HG03175 (cell line): ENCODE measurements at regions not wholly inside any gene's neighbourhood (a gene's known extent, or its start where the extent isn't known, plus 50 kb on each side); places are given as distances from the start of the nearest gene placed in this dataset.

Source experiments
- ATAC-seq: cut with Tn5 transposase; IDR thresholded peaks from one replicate; pipeline ENCODE4 v1.9.1; 2021; ENCODE audit warnings: mild to moderate bottlenecking, moderate library complexity; ENCODE audit not compliant: unreplicated experiment

DNA sequence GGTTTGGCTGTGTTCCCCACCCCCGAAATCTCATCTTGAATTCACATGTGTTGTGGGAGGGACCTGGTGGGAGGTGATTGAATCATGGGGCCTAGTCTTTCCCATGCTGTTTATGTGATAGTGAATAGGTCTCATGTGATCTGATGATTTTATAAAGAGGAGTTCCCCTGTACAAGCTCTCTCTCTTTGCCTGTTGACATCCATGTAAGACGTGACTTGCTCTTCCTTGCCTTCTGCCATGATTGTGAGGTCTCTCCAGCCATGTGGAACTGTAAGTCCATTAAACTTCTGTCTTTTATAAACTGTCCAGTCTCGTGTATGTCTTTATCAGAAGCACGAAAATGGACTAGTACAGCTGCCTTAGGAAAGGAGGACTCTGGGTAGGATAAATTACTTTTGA lies 976.7 kb downstream of the MCTP2 start:
- ATAC-seq = no peak

DNA sequence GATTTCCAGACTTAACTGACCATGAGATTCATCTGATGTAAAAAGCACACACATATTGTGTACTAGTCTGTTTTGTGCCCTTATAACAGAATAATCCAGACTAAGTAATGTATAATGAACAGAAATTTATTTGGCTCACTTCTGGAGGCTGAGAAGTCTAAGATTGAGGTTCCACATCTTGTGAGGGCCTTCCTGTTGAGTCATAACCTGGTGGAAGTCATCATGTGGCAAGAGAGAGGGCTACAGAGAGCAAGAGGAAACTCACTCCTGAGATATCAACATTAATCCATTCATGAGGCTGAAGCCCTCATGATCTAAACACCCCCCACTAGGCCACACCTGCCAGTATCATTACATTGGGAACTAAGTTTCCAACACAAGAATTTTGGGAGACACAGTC lies 977.6 kb downstream of the MCTP2 start:
- no peak for ATAC-seq

DNA sequence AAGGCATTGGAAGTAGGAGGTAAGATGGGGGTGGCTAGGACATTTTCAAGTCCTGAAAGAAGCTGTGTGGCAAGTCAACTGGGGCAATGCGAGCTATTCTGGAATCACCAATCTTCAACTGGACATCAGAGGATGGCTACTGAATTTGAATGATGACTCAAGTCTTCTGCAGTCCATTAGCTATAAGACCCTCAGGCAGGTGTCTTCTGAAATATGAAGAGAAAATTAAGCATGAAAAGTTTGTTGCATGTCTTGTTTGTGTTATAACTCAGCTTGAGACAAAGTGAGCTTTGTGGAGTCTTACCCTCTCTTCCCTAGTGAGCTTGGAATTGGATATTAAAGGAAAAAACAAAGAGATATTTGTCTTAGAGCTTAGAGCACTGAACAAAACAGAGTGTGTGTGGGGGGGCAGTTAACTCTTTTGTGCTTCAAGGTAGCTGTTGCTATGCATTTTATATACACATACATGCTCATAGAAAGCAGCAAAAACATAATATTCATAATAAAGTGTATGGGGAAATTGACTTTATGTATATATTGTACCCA lies 979.1 kb downstream of the MCTP2 start:
- ATAC-seq = no peak

DNA sequence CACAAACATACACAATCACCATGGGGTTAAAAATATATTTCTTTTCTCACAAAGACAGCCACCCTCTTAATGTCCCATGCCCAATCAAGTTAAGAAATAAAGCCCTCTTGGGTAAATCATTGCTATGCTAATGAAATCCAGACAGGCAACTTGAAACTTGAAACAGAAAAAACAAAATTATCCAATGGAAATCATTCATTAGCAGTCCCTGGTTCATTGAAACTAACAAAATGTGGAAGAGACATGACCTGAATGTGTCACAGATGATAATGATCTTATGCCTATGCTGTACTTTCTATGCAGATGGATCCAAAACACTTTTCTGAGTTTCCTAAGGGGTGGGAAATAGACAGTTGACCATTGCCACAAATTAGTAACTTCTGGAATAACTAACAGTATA lies 983.7 kb downstream of the MCTP2 start:
- no peak for ATAC-seq

DNA sequence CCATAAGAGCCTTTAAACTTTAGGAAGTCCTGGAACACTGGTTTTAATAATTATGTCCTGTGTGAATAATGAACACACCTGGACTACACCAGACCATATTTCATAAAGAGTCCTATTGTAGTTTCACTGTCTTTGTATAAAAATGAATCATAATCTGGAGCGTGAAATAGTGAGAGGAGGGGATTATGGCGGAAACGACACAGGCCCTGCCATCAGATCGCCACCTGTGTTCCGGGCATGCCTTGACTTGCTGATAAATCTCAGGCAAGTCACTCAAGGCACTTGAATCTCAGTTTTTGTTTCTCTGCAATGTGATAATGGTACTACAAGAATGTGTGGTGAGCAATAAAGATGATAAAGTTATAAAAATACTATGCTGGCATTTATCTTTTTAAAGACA lies 995.5 kb downstream of the MCTP2 start:
- ATAC-seq = no peak

DNA sequence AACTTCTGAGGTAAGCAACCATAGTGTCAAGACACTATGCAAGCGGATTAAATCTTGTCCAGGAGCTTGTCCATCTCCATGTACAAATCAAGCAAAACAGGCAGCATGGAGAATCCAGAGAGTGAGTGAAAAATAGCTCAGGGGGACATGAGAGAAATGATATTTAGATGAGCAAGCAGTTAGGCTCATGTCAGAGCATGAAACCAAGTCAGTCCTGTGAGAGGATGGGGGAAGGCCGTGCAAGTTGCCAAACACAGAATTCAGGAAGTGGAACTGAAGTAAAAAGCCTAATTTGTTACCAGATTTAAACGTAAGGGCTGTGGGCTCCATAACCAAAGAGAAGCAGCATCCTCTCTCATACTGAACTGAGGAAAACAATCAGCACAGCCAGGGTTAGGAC lies 995.9 kb downstream of the MCTP2 start:
- no peak for ATAC-seq

DNA sequence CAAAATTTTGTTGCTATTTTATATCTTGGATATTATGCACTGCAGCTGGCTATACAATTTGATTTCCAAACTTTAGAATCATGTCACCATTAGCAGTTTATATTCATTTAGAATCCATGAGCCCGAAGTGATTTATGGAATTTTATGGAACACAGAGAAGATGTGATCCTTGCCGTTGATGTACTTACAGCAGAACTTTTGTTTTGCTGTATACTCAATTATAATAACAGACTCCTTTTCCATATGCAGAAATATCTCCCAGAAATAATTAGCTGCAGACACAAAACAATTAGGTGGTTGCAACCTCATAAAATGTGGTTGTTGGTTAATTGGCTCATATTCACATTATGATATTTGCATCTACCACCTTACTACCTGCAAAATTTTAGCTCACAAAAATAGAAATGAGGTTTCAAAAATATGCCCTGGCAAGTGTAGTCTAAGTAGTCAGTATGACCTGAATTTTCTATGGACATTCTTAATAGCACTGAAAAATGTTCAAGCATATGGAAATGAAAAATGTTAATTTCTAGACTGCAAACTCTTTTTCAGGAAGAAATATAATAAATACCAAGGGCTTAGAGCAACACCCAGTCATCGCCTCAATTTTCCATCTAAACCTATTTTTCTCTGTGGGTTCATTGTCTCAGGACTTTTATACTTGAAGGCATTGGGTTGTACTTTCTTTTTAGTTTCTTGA lies 997.6 kb downstream of the MCTP2 start:
- ATAC-seq = no peak

DNA sequence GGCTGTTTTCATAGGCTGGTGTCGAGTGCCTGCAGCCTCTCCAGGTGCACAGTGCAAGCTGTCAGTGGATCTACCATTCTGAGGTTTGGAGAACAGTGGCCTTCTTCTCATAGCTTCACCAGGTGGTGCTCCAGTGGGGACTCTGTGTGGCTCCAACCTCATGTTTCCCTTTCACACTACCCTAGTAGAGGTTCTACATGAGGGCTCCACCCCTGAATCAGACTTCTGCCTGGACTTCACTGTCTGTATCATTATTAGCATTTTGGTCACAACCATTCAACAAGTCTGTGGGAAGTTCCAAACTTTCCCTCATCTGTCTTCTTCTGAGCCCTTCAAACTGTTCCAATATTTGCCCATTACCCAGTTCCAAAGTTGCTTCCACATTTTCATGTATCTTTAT lies 1003.7 kb downstream of the MCTP2 start:
- no peak for ATAC-seq

DNA sequence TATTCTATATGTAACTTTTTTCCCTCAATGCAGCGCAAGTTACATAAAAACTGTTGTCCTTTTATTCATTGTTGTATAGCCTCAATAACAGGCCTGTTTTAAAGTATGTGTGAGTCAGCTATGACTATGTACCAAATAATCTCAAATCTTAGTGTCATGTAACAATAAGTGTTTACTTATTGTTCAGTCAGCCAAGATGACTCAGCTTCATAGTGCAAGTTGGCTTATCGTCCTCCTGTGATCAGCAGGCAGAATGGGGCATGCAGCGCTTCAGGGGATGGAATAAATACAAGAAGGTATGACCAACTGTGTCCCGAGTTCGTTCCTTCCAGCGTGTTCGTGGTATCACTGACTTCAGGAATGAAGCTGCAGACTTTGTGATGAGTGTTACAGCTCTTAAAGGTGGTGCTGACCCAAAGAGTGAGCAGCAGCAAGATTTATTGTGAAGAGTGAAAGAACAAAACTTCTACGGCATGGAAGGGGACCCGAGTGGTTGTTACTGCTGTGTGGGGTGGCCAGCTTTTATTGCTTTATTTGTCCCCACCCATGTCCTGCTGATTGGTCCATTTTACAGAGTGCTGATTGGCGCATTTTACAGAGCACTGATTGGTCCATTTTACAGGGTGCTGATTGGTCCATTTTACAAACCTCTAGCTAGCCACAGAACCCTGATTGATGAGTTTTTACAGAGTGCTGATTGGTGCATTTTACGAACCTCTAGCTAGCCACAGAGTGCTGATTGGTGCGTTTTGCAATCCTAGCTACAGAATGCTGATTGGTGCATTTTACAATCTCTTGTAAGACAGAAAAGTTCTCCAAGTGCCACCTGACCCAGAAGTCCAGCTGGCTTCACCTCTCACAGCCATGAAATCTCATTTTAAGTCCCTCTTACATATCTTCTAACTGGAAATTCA lies 1016.0 kb downstream of the MCTP2 start:
- ATAC-seq = no peak

DNA sequence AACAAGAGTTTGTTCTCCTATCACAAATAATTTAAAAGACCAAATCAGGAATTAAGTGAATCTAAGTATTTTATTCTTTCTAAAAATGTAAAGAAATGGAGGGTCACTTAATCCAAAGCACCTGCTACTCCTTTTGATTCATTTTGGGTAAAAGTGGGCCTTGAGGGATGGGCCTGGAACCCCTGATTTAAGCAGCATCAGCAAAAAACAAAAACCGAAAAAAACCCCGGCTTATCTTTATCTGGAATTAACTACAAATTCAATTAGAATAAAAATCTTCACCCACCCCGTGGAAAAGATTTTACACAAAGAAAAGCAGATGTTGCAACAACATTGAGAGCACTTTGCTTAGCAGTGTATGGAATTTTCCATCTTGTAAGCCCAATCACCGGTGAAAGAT lies 1018.2 kb downstream of the MCTP2 start:
- no peak for ATAC-seq

DNA sequence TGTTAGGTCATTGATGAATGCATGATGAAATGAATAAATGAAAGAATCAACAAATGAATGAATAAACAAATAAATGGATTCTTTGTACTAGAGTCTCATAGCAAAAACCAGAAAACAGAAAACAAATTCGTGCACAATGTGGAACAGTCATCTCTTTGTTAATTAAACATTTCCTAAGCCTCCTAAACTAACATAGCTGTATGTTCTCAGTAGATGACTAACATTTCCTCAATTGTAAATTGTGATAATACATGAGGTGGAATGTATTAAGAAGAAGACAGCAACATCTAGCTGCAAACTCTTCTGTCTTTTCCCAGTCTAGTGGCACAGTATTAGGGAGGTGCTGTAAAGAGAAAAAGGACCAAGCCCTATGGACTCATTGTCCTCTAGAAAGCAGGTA lies 1021.0 kb downstream of the MCTP2 start:
- no peak for ATAC-seq

DNA sequence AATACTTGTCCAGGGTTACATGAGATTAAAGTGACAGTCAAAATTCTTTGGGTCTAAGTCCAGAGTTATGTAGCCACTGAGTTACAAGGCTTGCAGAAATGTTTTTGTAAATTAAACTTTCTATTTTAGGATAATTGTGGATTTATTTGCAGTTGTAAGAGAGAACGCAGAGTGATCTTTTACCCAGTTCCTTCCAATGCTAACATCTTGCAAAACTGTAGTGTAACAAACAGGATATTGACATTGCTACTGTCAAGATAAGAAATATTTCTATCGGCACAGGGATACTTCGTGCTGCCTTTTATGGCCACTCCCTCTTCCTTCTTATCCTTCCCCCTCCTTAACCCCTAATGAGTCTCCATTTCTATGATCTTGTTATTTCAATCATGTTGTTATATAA lies 1022.9 kb downstream of the MCTP2 start:
- ATAC-seq = no peak

DNA sequence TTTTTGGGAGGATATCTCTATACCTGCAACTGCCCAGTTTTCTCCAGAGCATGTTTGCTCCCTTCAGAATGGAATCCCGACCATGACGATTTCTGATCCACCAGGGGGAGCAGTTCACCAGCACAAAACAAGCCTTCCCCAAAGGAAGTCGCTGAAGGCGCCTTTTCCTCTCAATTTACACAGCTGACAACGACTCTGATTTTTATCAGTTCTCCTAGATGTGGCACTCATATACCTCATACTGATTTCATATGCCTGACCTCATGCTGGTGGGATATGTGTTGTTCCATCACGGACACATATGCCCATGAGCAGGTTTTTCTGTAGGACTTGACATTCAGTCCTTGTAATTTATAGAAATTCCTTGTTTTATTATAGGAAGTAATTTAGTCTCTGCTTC lies 1028.2 kb downstream of the MCTP2 start:
- peak; percentile 63 for ATAC-seq

DNA sequence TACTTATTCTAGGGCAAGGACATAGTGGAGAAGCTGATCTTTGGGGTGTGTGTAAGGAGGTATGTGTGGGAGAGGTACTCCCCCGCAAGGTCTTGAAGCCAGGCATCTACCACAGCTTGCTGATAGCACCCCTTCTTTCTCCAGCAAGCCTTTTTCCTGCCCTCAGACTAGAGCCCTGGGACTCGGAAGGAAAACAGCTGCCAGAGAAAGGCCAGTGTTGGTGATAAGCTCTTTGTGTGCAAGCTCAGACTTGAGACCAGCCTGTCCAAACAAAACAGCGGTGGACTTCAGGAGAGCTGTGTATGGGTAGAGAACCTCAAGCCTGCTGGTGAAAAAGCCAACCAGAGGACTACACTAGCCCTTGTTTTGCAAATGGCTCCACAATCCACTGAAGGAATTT lies 1028.6 kb downstream of the MCTP2 start:
- no peak for ATAC-seq

DNA sequence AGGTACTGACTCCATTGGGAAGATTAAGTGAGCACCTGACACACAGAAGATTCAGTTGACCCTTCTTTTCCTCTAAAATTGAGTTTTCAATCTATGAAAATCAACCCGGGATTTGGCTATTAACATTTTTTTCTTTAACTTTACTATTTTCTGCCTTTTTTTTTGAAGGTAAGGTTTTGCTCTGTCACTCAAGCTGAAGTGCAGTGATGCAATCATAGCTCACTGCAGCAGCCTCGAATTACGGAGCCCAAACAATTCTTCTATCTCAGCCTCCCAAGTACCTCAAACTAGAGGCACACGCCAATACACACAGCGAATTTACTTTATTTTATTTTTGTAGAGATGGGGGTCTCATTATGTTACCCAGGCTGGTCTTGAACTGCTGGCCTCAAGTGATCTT lies 1029.5 kb downstream of the MCTP2 start:
- no peak for ATAC-seq

DNA sequence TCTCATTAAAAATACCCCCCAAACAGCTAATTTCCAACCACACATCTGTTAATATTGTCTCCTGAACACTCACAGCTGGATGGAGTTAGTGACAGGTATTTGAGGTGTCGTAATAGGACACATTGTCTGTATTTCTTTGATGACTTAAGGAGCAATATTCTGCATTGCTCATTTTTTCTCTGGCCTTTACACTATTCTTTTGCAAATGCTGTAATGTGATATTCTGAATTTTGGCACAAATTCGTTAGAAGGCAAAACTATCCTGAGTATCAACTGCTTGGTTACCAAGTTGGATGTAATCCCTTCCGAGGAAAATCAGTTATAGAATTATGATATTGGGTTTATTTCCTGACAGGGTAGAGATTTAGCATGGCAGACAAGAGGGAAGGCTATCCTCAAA lies 1030.2 kb downstream of the MCTP2 start:
- no peak for ATAC-seq

DNA sequence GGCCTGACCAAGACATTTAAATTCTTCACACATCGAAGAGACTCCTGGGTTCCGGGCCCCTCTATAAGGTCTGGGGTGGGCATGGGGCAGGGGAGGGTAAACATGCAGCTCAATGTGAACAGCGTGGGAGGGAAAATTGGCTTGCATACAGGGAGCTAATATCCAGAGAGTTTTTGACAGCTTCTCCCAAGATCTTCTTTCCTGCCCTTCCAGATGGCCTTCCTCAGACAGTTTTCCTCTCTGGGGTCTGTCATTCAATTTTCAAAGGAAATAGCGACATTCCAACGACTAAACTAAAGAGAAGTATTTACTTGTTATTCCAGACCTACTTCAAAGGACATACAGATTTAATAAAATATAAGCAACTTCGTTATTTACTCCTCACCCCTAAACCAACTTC lies 1030.6 kb downstream of the MCTP2 start:
- ATAC-seq = no peak

DNA sequence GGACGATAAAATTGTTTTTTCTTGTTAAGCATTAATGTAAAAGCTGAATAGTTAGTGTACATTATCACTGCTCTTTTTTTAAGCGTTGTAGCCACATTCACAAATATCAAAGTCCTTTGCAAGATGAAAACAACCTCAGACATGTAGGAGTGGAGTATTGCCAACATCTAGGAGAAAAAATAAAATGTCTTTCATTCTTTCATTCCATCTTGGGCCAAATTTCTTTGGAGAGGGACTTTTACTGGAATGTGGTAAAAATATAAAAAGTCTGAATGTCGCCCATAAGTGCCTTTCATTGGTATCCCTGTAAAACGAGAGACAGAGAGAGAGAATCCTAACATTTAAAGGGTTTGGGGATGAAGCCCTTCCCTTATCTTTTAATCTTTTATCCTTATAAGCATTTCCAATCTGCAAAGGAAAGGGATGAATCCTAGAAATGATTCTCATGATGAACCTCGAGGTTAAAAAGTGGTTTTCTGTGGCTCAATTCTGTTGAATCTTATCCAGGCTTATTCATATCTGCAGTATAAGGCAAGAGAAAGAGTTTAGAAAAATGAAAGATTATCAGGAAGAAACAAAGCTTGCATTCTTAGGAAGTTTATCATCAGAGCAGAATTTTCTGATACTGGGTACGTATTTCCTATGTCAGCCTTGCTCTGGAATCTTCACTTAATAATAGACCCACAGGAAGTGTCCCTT lies 1031.7 kb downstream of the MCTP2 start:
- ATAC-seq = no peak

DNA sequence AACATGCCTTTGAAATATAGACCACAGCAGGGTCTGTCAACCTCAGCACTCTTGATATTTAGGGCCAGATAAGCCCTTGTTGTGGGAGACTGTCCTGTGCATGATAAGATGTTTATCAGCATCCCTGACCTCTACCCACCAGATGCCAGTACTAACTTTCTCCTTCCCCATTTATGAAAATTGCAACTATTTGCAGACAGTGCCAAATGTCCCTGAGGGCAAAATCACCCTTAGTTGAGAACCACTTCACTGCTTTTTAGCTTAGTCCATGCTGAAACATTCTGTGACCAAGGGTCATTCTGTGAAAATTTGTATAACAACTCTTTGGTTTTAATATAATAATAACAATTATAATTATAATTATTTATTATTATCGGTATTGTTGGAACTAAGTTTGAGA lies 1032.4 kb downstream of the MCTP2 start:
- no peak for ATAC-seq

DNA sequence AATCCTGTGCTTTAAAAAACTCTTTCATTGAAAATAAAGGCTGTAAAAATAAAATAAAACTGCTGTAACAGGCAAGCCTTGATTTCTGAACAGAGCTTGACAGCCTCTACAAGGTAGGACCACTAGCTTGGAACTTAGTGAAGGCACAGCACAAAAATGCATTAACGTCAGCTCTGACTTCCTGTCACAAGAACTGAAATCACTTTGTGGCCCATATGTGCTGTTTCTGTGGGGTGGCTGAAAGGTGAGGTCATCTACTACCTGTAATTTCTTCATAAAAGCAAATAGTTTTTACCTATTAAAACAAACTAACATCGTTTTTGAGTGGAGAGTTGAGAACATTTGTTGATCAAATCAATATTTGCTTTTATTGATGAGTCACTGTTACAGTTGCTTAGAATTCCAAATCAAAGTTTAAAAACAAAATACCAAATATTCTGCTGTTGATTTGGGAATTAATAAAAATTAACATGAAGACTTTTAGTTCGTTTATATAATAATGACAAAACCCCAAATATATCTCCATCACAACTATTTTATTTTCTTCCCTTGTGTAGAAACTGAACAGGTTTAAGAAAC lies 1034.1 kb downstream of the MCTP2 start:
- ATAC-seq = no peak

DNA sequence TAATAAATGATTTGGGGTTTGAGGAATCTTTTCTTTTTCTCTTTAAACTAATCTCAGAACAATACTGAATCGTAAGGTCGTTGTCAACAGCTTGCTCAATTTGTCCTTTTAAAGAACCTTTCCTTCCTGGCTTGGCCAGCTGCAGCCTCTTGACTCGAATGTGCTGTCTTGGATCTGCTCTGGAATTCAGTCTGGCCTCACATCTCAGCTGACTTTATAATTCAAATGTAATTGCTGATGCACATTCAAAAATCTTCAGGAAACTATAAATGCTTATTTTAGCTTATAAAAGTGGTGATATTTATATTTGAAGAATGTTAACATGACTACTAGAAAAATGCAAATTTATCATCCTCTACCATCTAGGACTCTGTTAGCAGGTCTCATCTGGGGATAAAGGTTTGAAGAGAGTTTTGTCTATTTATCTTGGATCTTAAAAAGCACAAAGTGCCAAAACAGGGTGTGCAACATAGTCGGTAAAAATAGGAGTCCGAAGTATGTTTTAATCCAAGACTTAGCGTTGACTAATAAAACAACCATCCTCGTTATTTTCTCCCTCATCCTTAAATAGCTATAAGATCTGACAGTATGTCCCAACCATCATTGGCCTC lies 1035.2 kb downstream of the MCTP2 start:
- ATAC-seq = no peak
